Activated naive CD4-positive, alpha-beta T cell treated with anti-CD3 and anti-CD28 coated beads for 36 hours (primary cell): ENCODE measurements at regions not wholly inside any gene's neighbourhood (a gene's known extent, or its start where the extent isn't known, plus 50 kb on each side); places are given as distances from the start of the nearest gene placed in this dataset.

Source experiments
- CTCF ChIA-PET: fragments of 350-600 bp; sonication (Branson Sonifier 250); formaldehyde crosslinking; loops from one replicate; lab custom pipeline; 2021; ENCODE audit warnings: antibody characterized with exemption; lab: Charles Lee
- DNase-seq: peaks from one replicate; pipeline ENCODE4 v3.0.0-alpha.2; 2020
- H3K27ac Mint-ChIP-seq: one replicate; pipeline ENCODE4 v1.8.0; 2021; ENCODE audit warnings: mild to moderate bottlenecking, mixed read lengths
- H3K27me3 Mint-ChIP-seq: one replicate; pipeline ENCODE4 v1.8.0; 2021; ENCODE audit warnings: low read depth, mixed read lengths
- H3K36me3 Mint-ChIP-seq: one replicate; pipeline ENCODE4 v1.8.0; 2021; ENCODE audit warnings: low read depth, mixed read lengths
- H3K4me1 Mint-ChIP-seq: one replicate; pipeline ENCODE4 v1.8.0; 2021; ENCODE audit warnings: low read depth, mixed read lengths
- H3K4me3 Mint-ChIP-seq: one replicate; pipeline ENCODE4 v1.8.0; 2021; ENCODE audit warnings: mild to moderate bottlenecking, moderate library complexity, mixed read lengths
- H3K9me3 Mint-ChIP-seq: one replicate; pipeline ENCODE4 v1.8.0; 2021; ENCODE audit warnings: mixed read lengths
- intact Hi-C: fragments of 100-400 bp; cut with micrococcal nuclease; formaldehyde crosslinking; loops from one replicate; pipeline ENCODE4 v1.15.1; 2023

GRCh38 chr2:41930807-41931566 is 116.8 kb upstream of the PKDCC start:
- Mint-ChIP-seq H3K27me3 (no peaks in the 10 kb centered on the region), H3K4me3 (no peak overlapping the region), H3K4me1 (no peaks in the 10 kb centered on the region), H3K27ac (no peak overlapping the region), H3K9me3 (no peaks in the 10 kb centered on the region), H3K36me3 (no peaks in the 10 kb centered on the region)
- no peak for DNase-seq
- CTCF ChIA-PET = interaction anchor here (1.1 kb wide), 1 partner anchor 7 kb away, joined by 3 read pairs; no protein-coding TSS in a partner anchor
- intact Hi-C loops = no loop called here

- CTCF ChIA-PET = no interaction called here
- intact Hi-C loops = no loop called here
- Mint-ChIP-seq H3K9me3 (no peaks in the 10 kb centered on the region), H3K27me3 (no peaks in the 10 kb centered on the region), H3K4me3 (no peak overlapping the region), H3K4me1 (no peaks in the 10 kb centered on the region), H3K27ac (no peak overlapping the region), H3K36me3 (no peaks in the 10 kb centered on the region)
- no peak for DNase-seq
These were observed 115.4 kb upstream of the PKDCC start for GRCh38 chr2:41932241-41933045.

DNA sequence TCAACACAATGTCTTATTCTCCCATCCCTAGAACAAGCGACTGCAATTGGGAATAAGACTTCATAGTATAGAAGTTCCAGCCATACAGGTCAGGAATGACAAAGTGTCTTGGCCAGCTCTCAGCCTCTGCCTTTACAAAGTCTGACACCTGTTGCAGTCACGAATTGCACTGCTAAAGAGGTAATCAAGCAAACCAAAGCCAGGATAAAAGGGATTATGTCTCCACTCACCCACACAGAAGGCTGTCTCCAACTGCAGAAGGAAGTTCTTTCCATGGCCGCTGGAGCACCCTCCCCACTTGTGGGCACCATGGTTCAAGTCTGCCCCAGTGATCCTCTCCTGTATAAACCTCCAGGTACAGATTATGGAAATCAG is 114.8 kb upstream of the PKDCC start:
- Mint-ChIP-seq H3K9me3 (no peaks in the 10 kb centered on the region), H3K4me1 (no peaks in the 10 kb centered on the region), H3K27me3 (no peaks in the 10 kb centered on the region), H3K4me3 (no peak overlapping the region), H3K36me3 (no peaks in the 10 kb centered on the region), H3K27ac (no peak overlapping the region)
- intact Hi-C loops = no loop called here
- CTCF ChIA-PET = no interaction called here
- no peak for DNase-seq

GRCh38 chr2:41933585-41934320 is 114.1 kb upstream of the PKDCC start:
- Mint-ChIP-seq H3K9me3 (no peaks in the 10 kb centered on the region), H3K27ac (no peak overlapping the region), H3K4me1 (no peaks in the 10 kb centered on the region), H3K36me3 (no peaks in the 10 kb centered on the region), H3K27me3 (no peaks in the 10 kb centered on the region), H3K4me3 (no peak overlapping the region)
- intact Hi-C loops = no loop called here
- CTCF ChIA-PET = interaction anchor here (0.5 kb wide), 1 partner anchor 18 kb away, joined by 3 read pairs; no protein-coding TSS in a partner anchor
- no peak for DNase-seq

DNA sequence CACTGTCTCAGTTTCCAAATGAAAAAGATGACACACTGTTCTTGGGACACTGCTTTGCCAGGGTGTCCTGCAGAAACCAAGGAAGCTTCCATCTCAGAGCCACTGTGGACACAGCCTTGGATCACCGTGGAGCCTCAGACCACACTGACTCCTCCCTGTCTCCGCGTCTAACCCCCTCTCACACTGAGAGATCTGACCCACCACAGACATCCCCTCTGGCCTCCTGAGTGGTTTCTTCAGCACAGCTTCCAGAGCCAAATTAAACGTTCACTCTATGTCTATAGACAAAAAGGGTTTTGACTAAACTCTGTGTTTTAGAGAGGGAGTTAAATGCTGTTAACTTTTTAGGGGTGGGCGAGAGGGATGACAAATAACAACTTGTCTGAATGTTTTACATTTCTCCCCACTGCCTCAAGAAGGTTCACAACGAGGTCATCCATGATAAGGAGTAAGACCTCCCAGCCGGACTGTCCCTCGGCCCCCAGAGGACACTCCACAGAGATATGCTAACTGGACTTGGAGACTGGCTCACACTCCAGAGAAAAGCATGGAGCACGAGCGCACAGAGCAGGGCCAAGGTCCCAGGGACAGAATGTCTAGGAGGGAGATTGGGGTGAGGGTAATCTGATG is 113.4 kb upstream of the PKDCC start:
- no peaks in the 10 kb centered on the region for H3K4me1 Mint-ChIP-seq
- CTCF ChIA-PET = interaction anchor here (0.5 kb wide), 1 partner anchor 17 kb away, joined by 3 read pairs; no protein-coding TSS in a partner anchor
- H3K4me3 Mint-ChIP-seq = no peak overlapping the region
- DNase-seq = no peak
- H3K27ac Mint-ChIP-seq = no peak overlapping the region
- no peaks in the 10 kb centered on the region for H3K27me3 Mint-ChIP-seq
- H3K36me3 Mint-ChIP-seq = no peaks in the 10 kb centered on the region
- intact Hi-C loops = no loop called here
- no peaks in the 10 kb centered on the region for H3K9me3 Mint-ChIP-seq

DNA sequence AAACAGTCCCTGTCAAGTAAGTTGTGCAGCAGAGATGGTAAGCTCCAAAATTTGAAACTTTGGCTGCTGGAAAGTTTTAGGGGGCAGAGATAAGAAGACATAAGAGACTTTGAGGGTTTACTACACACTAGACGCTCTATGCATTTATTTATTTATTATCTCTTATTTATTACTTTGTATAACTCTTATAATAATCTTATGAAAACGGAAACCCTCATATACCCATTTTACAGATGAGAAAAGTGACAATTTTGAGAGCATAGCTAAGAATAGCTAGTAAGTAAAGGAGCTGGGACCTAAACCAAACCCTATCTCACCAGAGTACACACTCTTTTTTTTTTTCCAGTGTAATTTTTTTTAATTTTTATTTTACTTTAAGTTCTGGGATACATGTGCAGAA is 112.8 kb upstream of the PKDCC start:
- Mint-ChIP-seq H3K27me3 (no peaks in the 10 kb centered on the region), H3K27ac (no peak overlapping the region), H3K9me3 (no peaks in the 10 kb centered on the region), H3K4me1 (no peaks in the 10 kb centered on the region), H3K4me3 (no peak overlapping the region), H3K36me3 (no peaks in the 10 kb centered on the region)
- no peak for DNase-seq
- CTCF ChIA-PET = no interaction called here
- intact Hi-C loops = no loop called here

DNA sequence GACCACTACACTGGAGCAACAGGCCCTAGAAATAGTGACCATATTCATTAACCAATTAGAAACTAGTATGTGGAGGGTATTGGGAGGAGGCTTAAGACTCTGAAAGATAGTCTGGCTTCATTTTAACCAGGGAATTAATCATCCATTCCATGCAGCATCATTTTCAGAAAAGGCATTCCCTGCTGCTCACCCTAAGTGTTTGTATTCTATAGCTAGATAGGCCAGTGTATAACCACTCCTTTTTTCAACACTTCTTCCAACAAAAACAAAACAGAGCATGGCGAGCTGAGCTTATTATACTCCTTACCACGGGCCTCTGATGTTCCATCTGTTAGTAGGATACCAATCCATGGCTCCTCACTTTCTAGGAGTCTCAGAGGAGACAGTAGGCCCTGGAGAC is 112.0 kb upstream of the PKDCC start:
- Mint-ChIP-seq H3K27ac (no peak overlapping the region), H3K4me3 (no peak overlapping the region), H3K9me3 (no peaks in the 10 kb centered on the region), H3K4me1 (no peaks in the 10 kb centered on the region), H3K27me3 (no peaks in the 10 kb centered on the region), H3K36me3 (no peaks in the 10 kb centered on the region)
- DNase-seq = no peak
- CTCF ChIA-PET = no interaction called here
- intact Hi-C loops = no loop called here

DNA sequence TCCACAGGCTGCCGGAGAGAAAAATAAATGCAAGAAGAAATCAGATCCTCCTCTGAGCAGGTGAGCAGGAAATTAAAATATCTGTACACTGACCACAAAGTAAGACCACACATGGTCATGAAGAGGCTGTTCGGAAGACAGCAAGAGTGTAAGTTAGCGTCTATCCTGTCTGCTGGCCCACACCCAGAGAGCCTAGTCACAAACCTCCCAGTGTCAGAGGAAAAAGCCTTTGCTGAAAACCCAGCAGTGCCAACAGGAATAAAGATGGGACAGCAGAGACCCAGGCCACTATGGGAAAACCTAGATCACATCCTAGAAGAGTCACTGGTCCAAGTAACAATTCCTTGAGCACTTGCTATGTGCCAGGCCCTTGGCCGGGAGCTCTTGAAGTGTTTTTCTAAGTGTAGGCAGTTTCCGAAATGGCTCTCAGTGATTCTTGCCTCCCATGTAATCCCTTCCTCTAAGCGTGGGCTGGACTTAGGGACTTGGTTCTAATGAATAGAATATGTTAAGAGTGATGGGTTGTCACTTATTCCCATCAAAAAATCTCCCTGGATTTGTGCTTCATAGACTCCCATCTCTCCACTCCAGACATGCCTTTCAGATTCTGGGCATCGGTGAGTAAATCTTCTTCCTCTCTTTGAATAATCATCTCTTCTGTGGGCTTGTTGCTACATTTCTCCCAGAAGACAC is 110.9 kb upstream of the PKDCC start:
- H3K27ac Mint-ChIP-seq = no peak overlapping the region
- intact Hi-C loops = no loop called here
- CTCF ChIA-PET = interaction anchor here (0.8 kb wide), 1 partner anchor 48 kb away, joined by 3 read pairs; no protein-coding TSS in a partner anchor
- H3K4me3 Mint-ChIP-seq = no peak overlapping the region
- H3K9me3 Mint-ChIP-seq = no peaks in the 10 kb centered on the region
- no peaks in the 10 kb centered on the region for H3K36me3 Mint-ChIP-seq
- no peak for DNase-seq
- H3K27me3 Mint-ChIP-seq = no peaks in the 10 kb centered on the region
- no peaks in the 10 kb centered on the region for H3K4me1 Mint-ChIP-seq

GRCh38 chr2:41937464-41937906 is 110.3 kb upstream of the PKDCC start:
- Mint-ChIP-seq H3K27me3 (no peaks in the 10 kb centered on the region), H3K36me3 (no peaks in the 10 kb centered on the region), H3K4me1 (no peaks in the 10 kb centered on the region), H3K9me3 (no peaks in the 10 kb centered on the region), H3K4me3 (no peak overlapping the region), H3K27ac (no peak overlapping the region)
- no peak for DNase-seq
- intact Hi-C loops = no loop called here
- CTCF ChIA-PET = interaction anchor here (0.7 to 0.8 kb wide), 2 partner anchors 49 to 88 kb away, joined by 3 read pairs; no protein-coding TSS in a partner anchor

DNA sequence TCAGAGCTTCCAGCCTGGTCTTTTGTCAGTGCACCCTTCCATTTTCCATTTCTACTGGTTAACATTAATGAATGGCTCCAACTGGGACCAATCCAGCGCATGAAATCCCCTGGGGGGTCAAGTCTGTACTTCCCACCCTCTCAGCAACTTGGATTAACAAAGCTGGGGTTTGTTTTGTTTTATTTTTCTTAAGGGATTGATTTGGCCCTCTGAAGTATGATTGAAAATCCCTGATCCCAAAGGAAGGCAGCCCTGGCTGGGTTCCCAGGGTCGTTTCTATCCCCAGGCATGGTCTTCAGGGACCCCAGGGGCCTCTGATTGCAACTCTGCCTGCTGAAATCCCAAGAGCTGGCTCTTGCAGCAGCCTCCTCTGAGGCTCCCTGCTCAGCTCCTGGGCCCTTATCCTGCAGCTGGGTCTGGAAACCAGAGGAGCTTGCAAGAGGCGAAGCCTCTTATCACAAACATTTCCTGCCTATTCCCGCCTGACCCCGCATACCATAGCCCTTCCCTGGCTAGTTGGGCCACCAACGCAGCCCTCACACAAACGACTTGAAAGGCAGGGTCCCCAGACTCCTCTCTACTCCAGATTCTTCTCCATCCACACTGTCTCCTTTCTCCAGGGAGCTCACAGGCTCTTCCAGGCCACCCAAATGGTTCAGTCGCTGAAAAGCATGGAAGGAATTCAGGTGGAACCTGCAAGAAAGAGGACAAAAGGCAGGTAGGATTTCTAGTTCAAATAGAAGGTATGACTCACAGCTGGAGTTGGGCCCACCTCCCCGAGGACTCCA is 109.7 kb upstream of the PKDCC start:
- CTCF ChIA-PET = interaction anchor here (0.7 to 0.8 kb wide), 3 partner anchors 8 to 89 kb away, joined by 3 read pairs; no protein-coding TSS in a partner anchor
- H3K4me1 Mint-ChIP-seq = no peaks in the 10 kb centered on the region
- no peaks in the 10 kb centered on the region for H3K27me3 Mint-ChIP-seq
- H3K27ac Mint-ChIP-seq = no peak overlapping the region
- intact Hi-C loops = no loop called here
- H3K9me3 Mint-ChIP-seq = no peaks in the 10 kb centered on the region
- no peak overlapping the region for H3K4me3 Mint-ChIP-seq
- no peak for DNase-seq
- no peaks in the 10 kb centered on the region for H3K36me3 Mint-ChIP-seq
